ENCODE measurements at regions not wholly inside any gene's neighbourhood (a gene's known extent, or its start where the extent isn't known, plus 50 kb on each side); places are given as distances from the start of the nearest gene placed in this dataset.

- no peak for FAIRE-seq
- CTCF ChIA-PET (ENCODE audit: partially characterized antibody) = interaction anchor here (0.6 kb wide), 2 partner anchors 56 to 1055 kb away, joined by 3 to 4 read pairs; no protein-coding TSS in a partner anchor
Measured at GRCh38 chr11:104704888-104705287, 193.4 kb downstream of the CASP12 start.

More at GRCh38 chr11:104704888-104705287, 193.4 kb downstream of the CASP12 start:
- Histone ChIP-seq H3K79me1 (ENCODE audit: low read depth, low read length) (no peaks in the 10 kb centered on the region), H3K79me2 (ENCODE audit: control insufficient read depth in 1 of 2, insufficient read depth in 2 of 2, low read length in 2 of 2) (no peaks in the 10 kb centered on the region), H4K91ac (replicated peaks; ENCODE audit: insufficient read length, low read length) (no peak overlapping the region), H3K23ac (ENCODE audit: insufficient read length) (no peak overlapping the region), H2BK120ac (replicated peaks; ENCODE audit: low read depth, low read length) (no peak overlapping the region), H3K4ac (replicated peaks; ENCODE audit: insufficient read length, low read depth, low read length) (no peak overlapping the region), H3K36me3 (ENCODE audit: control insufficient read depth in 2 of 4, insufficient read depth in 4 of 4, low read length in 3 of 4) (no peaks in the 10 kb centered on the region), H3K9ac (replicated peaks in 1 of 4; ENCODE audit: extremely low read depth in 1 of 4, low read depth in 3 of 4, low read length in 3 of 4) (no peak overlapping the region), H4K5ac (ENCODE audit: insufficient read length, low read depth, low read length) (no peak overlapping the region), H2BK20ac (ENCODE audit: low read length) (no peak overlapping the region), H3K27me3 (replicated peaks in 1 of 4; ENCODE audit: control insufficient read depth in 3 of 4, extremely low read depth in 1 of 4, insufficient read depth in 3 of 4, low read length in 3 of 4) (no peaks in the 10 kb centered on the region), H3K4me3 (ENCODE audit: extremely low read depth in 1 of 4, insufficient read depth in 2 of 4, low read depth in 3 of 4, low read length in 4 of 4) (no peak overlapping the region), H3K9me3 (ENCODE audit: insufficient read depth in 2 of 2, low read depth in 1 of 2, low read length in 1 of 2) (no peaks in the 10 kb centered on the region), H2AK5ac (ENCODE audit: low read depth, low read length) (no peak overlapping the region), H3K23me2 (ENCODE audit: low read depth, low read length) (no peaks in the 10 kb centered on the region), H3K14ac (ENCODE audit: insufficient read length) (no peak overlapping the region), H3K56ac (replicated peaks; ENCODE audit: insufficient read length, low read depth, low read length) (no peak overlapping the region), H2BK15ac (ENCODE audit: low read length) (no peak overlapping the region), H4K8ac (ENCODE audit: extremely low read depth, insufficient read depth, low read length) (no peak overlapping the region), H2BK5ac (ENCODE audit: low read depth, low read length) (no peak overlapping the region), H2AFZ (ENCODE audit: low read length) (no peak overlapping the region), H3K27ac (ENCODE audit: low read depth, low read length) (no peak overlapping the region), H4K20me1 (replicated peaks in 1 of 2; ENCODE audit: control insufficient read depth in 1 of 2, insufficient read depth in 2 of 2, low read length in 2 of 2) (no peaks in the 10 kb centered on the region), H2BK12ac (ENCODE audit: low read depth, low read length) (no peak overlapping the region), H3K4me1 (replicated peaks in 1 of 4; ENCODE audit: control insufficient read depth in 3 of 4, insufficient read depth in 4 of 4, low read length in 3 of 4) (no peaks in the 10 kb centered on the region), H3K4me2 (ENCODE audit: insufficient read depth in 1 of 2, low read depth in 2 of 2, low read length in 2 of 2) (no peak overlapping the region), H3K18ac (ENCODE audit: extremely low read depth, low read length) (no peak overlapping the region)
- TF ChIP-seq TAF7 (optimal IDR thresholded peaks at IDR 0.05; ENCODE audit: borderline replicate concordance, low read depth, low read length) (no peak), BCL11A (IDR thresholded peaks at IDR 0.05; ENCODE audit: low read depth in 2 of 2, low read length in 2 of 2) (no peak), SIRT6 (IDR thresholded peaks at IDR 0.05; ENCODE audit: low read length) (no peak)
- 100% methylated on average over 1 of the region's 1 CpG; no CpG with 5 or more reads in 1 of the 2 experiments for WGBS, 2 experiments (ENCODE audit: extremely low coverage in 1 of 2, insufficient coverage in 1 of 2, insufficient read length in 1 of 2, insufficient replicate concordance in 2 of 2, low coverage in 1 of 2, low lambda C conversion rate in 2 of 2, missing lambda C conversion rate in 1 of 2)
- POLR2A ChIA-PET (ENCODE audit: partially characterized antibody) = no interaction called here
- DNase-seq (ENCODE audit: low read depth in 1 of 2, low spot score in 2 of 2) = no peak

Measured in H1 (cell line).